Lung (tissue), 11 donors: ENCODE measurements at regions not wholly inside any gene's neighbourhood (a gene's known extent, or its start where the extent isn't known, plus 50 kb on each side); places are given as distances from the start of the nearest gene placed in this dataset.
"Not testable (repeated sequence)": the region's sequence is repeated elsewhere in the genome, so short reads cannot be mapped to it uniquely, and the experiment has no call there.

Experiments used
- ATAC-seq: fragments of 200-7000 bp; cut with Tn5 transposase; one replicate; pipeline ENCODE4 v1.9.1; 2020; ENCODE audit warnings: moderate number of reproducible peaks; ENCODE audit not compliant: insufficient read depth, low FRiP score
- DNase-seq, 3 donors: peaks; one replicate each; pipeline ENCODE4 v3.0.0-alpha.2; 2013 to 2017
- H3K27ac ChIP-seq, 2 donors: one replicate each; pipeline ENCODE4 v1.5.1; 2013; ENCODE audit warnings: mild to moderate bottlenecking in 2 of 2, moderate library complexity in 2 of 2, control low read depth in 1 of 2, inconsistent platforms in 1 of 2, low read depth in 1 of 2, low read length in 1 of 2
- H3K27me3 ChIP-seq, 3 donors: one replicate each; pipeline ENCODE4 v1.5.1; 2013; ENCODE audit warnings: low read length in 2 of 3; ENCODE audit not compliant: control insufficient read depth in 3 of 3, insufficient read depth in 3 of 3
- H3K36me3 ChIP-seq, 4 donors: one replicate each; pipeline ENCODE4 v1.5.1; 2013; ENCODE audit warnings: low read length in 4 of 4, mild to moderate bottlenecking in 1 of 4, moderate library complexity in 1 of 4; ENCODE audit not compliant: control insufficient read depth in 4 of 4, insufficient read depth in 4 of 4
- H3K4me1 ChIP-seq, 5 donors: one replicate each; pipeline ENCODE4 v1.5.1; 2013; ENCODE audit warnings: low read length in 5 of 5, mild to moderate bottlenecking in 2 of 5, moderate library complexity in 1 of 5; ENCODE audit not compliant: control insufficient read depth in 5 of 5, insufficient read depth in 5 of 5
- H3K4me3 ChIP-seq: one replicate; pipeline ENCODE4 v1.5.1; 2013; ENCODE audit warnings: mild to moderate bottlenecking, control low read depth, moderate library complexity
- H3K9ac ChIP-seq, 2 donors: one replicate each; pipeline ENCODE4 v1.5.1; 2013; ENCODE audit warnings: low read length in 2 of 2, control low read depth in 1 of 2; ENCODE audit not compliant: insufficient read depth in 1 of 2
- H3K9me3 ChIP-seq, 4 donors: one replicate each; pipeline ENCODE4 v1.5.1; 2013; ENCODE audit warnings: low read length in 3 of 4, mild to moderate bottlenecking in 1 of 4, moderate library complexity in 1 of 4; ENCODE audit not compliant: control insufficient read depth in 4 of 4, insufficient read depth in 3 of 4
- whole genome bisulfite sequencing, 2 donors: extraction: QIAGEN DNeasy Blood & Tissue Kit; methylation state at CpG; one replicate each; pipeline ENCODE4 v1.1.7; 2013; 5-methylcytosine and 5-hydroxymethylcytosine counted together
- TF ChIP-seq, protein P1 (sequence below): IDR thresholded peaks from 2 replicates; pipeline ENCODE4 v1.5.1; 2012; ENCODE audit warnings: mild to moderate bottlenecking; ENCODE audit errors: control extremely low read depth, extremely low read depth
- donor health status: control.
- donor health status: control.
- donor health status: Bipolar disorder and iron deficiency.
- donor health status: healthy.
- donor health status: DM: yes; HTN: yes; CAD: no.

DNA sequence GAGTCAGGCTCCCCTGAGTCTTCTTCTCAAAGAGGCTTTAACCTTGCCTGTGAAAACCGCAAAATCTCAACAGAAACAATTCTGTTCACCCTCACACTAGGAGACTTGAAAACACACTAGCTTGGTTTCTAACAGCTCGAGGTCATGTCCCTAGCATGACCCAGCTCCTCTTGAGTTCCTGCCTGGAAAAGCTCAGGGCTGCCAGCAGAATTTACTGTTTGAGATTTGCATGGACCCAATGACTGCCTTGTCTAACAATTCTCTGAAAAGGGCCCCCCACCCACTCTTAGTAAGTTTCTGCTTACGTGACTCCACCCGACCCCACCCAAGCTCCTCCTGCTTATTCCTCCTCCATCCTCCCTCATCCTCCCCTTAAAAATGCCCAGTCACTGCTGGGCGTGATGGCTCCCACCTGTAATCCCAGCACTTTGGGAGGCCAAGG is 85.1 kb upstream of the KMT2C start:
- WGBS, 2 donors, result 74 to 77% methylated on average over 5 of the region's 5 CpGs
- ATAC-seq (no peak), DNase-seq (peak in 2 of 3 donors; percentile 19 to 53)
- no peak overlapping the region for H3K4me3 ChIP-seq
- peaks cover 0 to 12% (median 2%) of the 10 kb centered on the region in 5 donors for H3K4me1 ChIP-seq
- H3K9ac ChIP-seq, result no peak overlapping the region
- no peaks in the 10 kb centered on the region for H3K36me3 ChIP-seq
- no peaks in the 10 kb centered on the region for H3K27me3 ChIP-seq
- no peak overlapping the region for H3K27ac ChIP-seq
- H3K9me3 ChIP-seq, result peaks cover 0 to 5% (median 0%) of the 10 kb centered on the region in 4 donors
- TF ChIP-seq, protein P1, sequence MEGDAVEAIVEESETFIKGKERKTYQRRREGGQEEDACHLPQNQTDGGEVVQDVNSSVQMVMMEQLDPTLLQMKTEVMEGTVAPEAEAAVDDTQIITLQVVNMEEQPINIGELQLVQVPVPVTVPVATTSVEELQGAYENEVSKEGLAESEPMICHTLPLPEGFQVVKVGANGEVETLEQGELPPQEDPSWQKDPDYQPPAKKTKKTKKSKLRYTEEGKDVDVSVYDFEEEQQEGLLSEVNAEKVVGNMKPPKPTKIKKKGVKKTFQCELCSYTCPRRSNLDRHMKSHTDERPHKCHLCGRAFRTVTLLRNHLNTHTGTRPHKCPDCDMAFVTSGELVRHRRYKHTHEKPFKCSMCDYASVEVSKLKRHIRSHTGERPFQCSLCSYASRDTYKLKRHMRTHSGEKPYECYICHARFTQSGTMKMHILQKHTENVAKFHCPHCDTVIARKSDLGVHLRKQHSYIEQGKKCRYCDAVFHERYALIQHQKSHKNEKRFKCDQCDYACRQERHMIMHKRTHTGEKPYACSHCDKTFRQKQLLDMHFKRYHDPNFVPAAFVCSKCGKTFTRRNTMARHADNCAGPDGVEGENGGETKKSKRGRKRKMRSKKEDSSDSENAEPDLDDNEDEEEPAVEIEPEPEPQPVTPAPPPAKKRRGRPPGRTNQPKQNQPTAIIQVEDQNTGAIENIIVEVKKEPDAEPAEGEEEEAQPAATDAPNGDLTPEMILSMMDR, result no peak

DNA sequence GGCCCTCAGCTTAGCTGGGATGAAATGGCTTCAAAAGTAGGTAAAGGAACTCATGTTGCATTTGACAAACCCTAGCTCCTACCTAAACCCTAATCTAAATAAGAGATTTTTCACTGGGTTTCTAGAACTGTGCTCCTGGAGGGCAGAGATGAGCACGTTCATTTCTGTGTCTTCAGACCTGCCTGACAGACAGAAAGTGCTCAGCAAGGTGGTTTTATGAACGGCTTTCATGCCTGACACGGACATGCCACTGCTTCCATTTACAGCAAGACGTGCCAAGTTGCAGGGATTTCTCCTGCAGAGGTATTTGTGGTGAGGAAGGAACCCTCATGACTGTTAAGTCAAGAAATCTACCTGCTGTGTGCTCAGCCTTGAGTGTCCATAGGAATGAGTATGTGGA is 83.5 kb upstream of the KMT2C start:
- H3K36me3 ChIP-seq, result no peaks in the 10 kb centered on the region
- TF ChIP-seq, protein P1, result no peak
- no peaks in the 10 kb centered on the region for H3K27me3 ChIP-seq
- peaks cover 0 to 5% (median 0%) of the 10 kb centered on the region in 4 donors for H3K9me3 ChIP-seq
- peaks cover 0 to 12% (median 2%) of the 10 kb centered on the region in 5 donors for H3K4me1 ChIP-seq
- H3K9ac ChIP-seq, result no peak overlapping the region
- no peak overlapping the region for H3K27ac ChIP-seq
- 66 to 97% methylated on average over 4 of the region's 4 CpGs for WGBS, 2 donors
- H3K4me3 ChIP-seq, result no peak overlapping the region
- ATAC-seq, result no peak
- no peak for DNase-seq

DNA sequence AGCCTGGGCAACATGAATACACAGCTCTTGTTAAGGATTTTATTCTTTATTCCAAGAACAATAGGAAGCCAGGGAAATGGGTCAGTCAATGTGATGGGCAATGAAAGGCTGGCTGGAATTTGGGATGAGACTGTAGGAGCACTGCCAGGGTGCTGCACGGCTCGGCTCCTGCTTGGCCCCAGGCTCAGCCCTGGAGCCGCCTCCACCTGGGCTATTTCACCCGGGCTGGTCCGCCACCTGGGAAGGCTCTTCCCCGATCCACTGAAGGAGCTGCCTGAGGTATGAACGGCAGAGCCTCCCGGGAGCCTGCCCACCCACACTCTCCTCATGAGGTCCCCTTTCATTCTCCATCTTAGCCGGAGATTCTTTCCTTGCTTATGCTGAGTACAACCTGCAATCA is 80.4 kb upstream of the KMT2C start:
- ATAC-seq (no peak), DNase-seq (no peak)
- TF ChIP-seq, protein P1, result no peak
- peaks cover 0 to 5% (median 0%) of the 10 kb centered on the region in 4 donors for H3K9me3 ChIP-seq
- no peak overlapping the region for H3K27ac ChIP-seq
- H3K4me3 ChIP-seq, result no peak overlapping the region
- peaks cover 0 to 5% (median 0%) of the 10 kb centered on the region in 5 donors for H3K4me1 ChIP-seq
- no peak overlapping the region for H3K9ac ChIP-seq
- WGBS, 2 donors, result 96% methylated on average over 9 of the region's 9 CpGs
- no peaks in the 10 kb centered on the region for H3K36me3 ChIP-seq
- H3K27me3 ChIP-seq, result no peaks in the 10 kb centered on the region

DNA sequence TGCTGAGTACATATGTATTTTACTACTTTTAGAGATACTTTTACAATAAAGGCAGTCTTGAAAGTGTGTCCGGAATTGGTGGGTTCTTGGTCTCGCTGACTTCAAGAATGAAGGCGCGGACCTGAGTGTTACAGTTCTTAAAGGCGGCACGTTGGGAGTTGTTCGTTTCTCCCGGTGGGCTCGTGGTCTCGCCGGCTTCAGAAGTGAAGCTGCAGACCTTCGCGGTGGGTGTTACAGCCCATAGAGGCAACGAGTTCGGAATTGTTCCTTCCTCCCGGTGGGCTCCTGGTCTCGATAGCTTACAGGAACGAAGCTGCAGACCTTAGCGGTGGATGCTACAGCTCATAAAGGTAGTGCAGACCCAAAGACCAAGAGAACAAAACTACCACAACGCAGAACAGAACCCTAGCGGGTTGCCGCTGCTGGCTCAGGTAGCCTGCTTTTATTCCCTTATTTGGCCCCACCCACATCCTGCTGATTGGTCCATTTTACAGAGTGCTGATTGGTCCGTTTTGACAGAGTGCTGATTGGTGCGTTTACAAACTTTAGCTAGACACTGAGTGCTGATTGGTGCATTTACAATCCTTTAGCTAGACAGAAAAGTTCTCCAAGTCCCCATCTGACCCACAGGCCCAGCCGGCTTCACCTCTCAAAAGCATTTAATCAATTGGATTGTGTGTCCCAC is 79.6 kb upstream of the KMT2C start:
- H3K27ac ChIP-seq, DNase-seq, H3K4me3 ChIP-seq, ATAC-seq, H3K27me3 ChIP-seq, H3K36me3 ChIP-seq, H3K9me3 ChIP-seq, H3K4me1 ChIP-seq, H3K9ac ChIP-seq: not testable (repeated sequence)
- 86 to 95% methylated on average over 25 of the region's 25 CpGs for WGBS, 2 donors
